ENCODE measurements at regions not wholly inside any gene's neighbourhood (a gene's known extent, or its start where the extent isn't known, plus 50 kb on each side); places are given as distances from the start of the nearest gene placed in this dataset.
"Not testable (repeated sequence)": the region's sequence is repeated elsewhere in the genome, so short reads cannot be mapped to it uniquely, and the experiment has no call there.

DNA sequence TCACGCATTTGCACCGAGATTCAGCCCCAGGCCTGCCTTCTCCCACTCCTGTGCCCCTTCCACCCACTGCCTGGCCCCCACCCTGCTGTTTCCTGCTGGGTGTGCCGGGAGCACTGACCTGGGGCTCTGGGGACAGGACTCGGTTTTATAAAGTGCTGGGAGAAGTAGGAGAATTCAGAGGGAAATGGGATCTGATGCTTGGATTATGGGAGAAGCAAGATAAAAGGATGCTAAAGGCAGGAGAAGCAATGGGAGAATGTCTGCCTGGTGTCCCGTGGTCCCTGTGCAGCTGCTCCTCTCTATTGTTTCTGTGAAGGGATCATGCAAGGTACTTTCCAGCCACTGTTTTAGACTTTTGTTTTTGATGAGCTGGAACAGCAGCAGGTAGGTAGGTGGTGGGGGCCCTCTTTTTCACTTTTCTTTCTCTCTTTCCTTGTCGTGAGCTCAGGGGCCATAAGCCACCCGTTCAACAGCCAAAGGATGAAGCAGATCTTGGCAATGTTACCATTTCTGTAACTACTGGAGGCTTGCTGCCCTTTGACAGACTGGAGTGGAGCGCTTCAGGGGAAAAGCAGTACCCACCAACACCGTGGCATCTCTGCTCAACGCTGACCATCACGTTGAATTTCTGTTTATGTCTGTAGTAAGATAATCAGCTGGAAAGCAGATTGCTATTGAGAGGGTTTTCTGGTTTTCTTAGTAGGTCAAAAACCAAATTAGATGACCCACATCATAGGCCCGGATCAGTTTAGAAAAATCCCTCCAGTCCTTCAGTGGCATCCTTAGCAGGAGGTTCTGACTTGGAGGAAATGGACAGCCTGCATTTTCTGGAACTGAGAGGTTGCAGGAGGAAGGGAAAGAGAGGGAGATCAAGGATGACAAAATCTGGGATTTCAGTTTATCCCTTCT is 63.8 kb upstream of the ENPP6 start:
- DNase-seq (ENCODE audit: low read depth in 2 of 2), result no peak

DNA sequence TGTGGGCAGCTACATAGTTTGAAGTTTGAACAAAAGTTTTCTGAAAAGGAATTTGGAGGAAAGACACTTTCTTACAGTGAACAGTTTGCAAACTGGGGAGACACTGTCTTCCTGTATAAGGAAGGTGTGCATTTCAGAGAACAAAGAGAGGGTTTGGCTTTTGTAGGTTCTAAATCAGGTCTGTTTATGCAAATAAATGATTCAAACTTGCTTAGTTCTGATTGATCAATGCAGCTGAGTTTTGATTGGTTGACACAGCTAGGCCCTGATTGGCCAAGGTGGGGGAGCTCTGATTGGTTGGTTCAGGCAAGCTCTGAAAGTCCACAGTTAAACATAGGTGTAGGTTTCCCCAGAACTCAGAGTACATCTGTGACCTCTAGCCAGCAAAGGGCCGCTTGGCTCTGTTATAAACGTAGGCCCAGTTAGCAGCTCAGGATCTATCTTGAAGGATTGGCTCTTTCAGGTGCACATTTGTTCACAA is 63.0 kb upstream of the ENPP6 start:
- no peak for DNase-seq (ENCODE audit: low read depth in 2 of 2)

DNA sequence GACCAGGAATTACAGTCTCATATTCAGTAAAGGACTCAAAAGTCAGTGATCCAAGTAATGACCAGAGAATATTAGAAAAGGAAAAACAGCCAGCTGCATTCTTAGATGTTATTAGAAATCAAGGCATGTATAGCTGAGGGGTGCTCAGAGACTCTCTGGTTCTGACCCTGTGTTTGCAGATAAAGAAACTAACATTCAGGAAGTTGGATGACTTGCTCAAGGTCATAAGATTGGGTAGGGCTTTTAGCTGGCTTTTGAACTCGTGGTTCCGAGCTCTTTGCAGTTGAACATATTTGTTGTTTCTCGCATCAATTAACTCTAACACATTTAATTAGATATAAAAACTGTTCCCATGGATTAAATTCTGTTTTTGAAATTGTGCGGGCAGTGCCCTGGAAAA is 62.5 kb upstream of the ENPP6 start:
- DNase-seq (ENCODE audit: low read depth in 2 of 2), result no peak

DNA sequence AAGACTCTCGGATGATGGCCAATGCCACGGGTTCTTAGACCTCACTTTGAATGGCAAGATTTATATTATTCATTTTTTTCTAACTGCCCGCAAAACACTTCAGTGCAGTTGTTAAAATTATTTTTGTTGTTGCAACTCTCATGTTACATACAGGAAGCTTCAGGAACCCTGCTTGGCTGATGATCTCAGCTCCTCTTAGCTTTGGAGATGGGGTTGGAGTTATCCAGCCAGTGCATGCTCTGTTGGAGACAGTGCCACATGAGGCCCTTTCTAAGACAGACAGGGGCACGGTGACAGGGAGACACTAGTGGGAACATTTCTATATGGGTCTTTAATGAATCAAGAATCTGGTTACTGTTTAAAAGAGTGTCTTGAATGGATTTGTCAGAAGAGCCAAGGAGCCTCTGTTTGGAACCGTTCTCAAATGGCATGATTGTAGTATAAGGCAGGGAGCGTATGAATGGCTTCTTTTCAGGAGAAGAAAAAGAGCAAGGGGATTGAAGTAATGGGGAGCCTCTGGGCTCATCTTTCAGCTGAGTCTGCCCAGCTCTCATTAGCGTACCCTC is 61.9 kb upstream of the ENPP6 start:
- no peak for DNase-seq (ENCODE audit: low read depth in 2 of 2)

DNA sequence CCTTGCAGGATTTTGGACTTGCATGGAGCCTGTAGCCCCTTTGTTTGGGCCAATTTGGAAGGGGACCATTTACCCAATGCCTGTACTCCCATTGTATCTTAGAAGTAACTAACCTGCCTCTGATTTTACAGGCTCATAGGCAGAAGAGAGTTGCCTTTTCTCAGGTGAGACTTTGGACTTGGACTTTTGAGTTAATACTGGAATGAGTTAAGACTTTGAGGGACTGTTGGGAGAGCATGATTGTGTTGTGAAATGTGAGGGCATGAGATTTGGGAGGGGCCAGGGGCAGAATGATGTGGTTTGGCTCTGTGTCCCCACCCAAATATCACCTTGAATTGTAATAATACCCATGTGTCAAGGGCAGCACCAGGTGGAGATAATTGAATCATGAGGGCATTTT is 60.1 kb upstream of the ENPP6 start:
- DNase-seq (ENCODE audit: low read depth in 2 of 2), result not testable (repeated sequence)

DNA sequence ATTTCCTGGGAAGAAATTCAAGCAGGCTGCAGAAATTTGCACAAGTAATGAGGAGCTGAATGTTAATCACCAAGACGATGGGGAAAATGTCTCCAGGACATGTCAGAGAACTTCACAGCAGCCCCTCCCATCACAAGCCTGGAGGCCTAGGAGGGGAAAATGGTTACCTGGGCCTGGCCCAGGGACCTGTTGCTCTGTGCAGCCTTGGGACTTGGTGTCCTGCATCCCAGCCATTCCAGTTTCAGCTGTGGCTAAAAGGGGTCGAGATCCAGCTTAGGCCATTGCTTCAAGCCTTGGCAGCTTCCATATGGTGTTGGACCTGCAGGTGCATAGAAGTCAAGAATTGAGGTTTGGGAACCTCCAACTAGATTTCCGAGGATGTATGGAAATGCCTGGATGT is 59.3 kb upstream of the ENPP6 start:
- not testable (repeated sequence) for DNase-seq (ENCODE audit: low read depth in 2 of 2)

DNA sequence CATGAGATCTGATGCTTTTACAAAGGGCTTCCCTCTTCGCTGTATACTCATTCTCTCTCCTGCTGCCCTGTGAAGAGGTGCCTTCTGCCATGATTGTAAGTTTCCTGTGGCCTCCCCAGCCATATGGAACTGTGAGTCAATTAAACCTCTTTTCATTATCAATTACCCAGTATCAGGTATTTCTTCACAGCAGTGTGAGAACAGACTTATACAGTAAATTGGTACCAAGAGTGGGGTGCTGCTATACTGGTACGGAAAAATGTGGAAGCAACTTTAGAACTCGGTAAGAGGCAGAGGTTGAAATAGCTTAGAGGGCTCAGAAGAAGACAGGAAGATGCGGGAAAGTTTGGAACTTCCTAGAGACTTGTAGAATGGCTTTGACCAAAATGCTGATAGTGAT is 58.7 kb upstream of the ENPP6 start:
- DNase-seq (ENCODE audit: low read depth in 2 of 2), result not testable (repeated sequence)

DNA sequence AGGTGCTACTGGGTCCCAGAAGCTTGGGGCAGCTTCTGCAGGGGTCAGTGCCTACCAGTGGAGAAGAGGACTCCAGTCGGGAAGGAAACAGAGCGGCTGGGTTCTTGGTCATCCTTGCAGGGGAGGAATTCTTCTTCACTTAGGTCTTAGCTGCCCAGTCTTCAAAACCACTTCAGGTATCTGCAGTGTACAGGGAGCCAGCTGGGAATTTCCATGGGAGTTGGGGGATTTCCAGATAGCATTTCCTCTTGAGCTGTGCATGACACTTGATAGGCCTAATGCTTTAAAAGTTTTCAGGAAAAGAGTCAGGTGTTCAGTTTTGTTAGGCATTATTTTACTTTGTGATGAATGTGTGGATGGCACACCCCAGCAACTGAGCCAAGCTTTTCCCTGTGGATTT is 58.1 kb upstream of the ENPP6 start:
- DNase-seq (ENCODE audit: low read depth in 2 of 2), result no peak

DNA sequence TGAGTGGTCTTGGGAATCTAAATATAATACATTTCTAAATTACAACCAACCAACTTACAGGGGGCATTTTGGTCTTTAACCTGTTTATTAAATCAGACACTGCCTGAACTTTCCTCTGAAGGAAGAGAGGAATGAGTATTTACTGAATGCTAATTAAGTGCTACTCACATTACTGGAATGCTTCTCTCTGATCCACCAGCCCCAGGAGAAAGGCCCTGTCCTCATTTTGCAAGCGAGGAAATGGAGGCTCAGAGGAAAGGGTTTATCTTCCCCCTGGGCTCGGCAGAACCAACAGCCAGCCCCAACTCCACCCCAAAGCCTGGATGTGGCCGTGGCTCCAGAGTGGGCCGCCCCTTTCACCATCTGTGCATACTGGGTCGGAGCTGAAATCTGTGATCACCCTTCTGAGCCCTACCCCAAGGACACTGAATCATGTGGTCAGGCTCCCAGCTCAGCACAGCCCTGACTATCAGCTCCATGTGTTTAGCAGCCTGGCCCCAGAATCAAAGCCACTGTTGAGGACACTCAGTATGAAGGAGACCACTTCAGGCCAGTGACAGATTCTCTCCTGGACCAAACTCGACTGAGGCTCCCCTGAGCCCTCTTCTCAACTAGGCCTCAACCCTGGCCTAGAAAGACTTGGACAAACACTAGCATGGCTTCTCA is 56.7 kb upstream of the ENPP6 start:
- DNase-seq (ENCODE audit: low read depth in 2 of 2), result no peak

DNA sequence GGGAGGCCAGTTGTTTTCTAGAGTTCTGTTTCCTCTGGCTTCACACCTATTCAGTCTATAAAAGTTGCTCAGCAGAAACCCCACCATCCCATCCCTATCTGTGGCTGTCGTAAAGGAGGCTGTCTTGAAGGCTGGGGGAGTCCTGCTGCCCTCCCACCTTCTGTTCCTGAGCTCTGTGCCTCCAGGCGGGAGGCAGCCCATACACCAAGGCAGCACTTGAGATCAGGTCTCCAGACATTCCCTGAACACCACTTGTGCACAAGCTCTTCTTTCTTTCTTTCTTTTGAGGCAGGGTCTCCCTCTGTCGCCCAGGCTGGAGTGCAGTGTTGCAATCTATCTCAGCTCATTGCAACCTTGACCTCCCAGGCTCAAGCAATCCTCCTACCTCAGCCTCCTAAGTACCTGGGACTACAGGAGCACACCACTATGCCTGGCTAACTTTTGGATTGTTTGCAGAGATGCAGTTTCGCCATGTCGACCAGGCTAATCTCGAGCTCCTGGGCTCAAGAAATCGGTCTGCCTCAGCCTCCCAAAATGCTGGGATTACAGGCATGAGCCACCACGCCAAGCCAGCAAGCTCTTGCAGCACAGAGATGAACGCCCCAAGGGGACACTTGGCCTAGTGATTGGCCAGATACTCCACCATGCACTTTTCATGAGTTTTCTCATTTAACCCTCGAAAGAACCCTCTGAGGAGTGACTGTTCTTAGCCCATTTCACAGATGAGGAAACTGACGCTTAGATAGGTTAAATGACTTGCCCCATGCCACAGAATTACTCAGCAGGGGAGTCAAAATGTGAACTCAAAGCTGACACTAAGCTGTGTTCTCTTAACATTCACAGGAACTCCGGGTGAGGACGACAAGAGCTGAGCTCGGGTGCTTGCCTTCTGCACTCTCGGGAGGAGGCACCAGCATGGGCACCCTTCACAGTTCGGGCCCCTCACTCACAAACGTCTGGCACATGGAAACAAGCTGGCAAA is 55.8 kb upstream of the ENPP6 start:
- no peak for DNase-seq (ENCODE audit: low read depth in 2 of 2)

DNA sequence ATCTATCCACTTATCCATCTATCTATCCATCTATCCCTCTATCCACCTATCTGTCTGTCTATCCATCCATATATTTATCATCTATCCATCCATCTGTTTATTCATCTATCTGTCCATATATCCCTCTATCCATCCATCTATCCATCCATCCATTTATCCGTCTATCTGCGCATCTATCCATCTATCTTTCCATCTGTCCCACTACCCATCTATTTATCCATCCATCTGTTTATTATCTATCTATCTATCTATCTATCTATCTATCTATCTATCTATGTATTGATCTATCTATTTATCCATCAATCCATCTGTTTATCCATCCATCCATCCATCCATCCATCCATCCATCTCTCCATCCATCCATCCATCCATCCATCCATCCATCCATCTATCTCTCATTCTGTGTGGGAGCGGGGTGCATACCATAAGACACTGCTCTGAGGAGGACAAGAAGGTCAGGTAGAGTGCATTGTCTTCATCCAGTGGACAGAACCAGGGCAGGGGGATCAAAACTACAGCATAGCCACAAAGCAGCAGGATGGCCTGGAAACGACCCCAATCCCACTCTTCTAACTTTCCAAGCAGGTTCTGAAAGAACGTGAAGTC is 53.2 kb upstream of the ENPP6 start:
- no peak for DNase-seq (ENCODE audit: low read depth in 2 of 2)

DNA sequence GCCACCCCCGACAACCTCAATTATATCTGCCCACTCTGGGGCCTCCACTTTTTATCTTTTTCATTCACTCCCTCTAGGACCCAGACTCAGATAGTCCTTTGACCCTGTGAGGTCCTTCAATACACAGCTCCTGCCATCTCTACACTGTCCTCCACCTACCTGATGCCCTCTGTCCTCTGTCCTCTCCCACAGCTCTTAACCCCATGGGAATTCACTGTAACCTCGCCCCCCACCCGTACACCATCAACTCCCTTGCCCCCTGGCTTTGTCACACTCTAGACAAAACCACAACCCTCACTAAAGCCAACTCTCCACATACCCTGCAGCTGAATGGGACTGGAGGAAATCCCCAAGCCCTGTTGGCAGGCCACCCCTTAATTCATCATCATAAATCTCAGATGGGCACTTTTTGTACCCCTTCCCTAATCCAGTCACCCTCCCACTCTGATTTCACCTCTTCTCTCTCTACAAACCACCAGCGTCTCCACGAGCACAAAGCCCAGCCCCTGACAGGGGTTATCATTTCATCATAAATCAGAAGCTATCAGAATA is 52.3 kb upstream of the ENPP6 start:
- DNase-seq (ENCODE audit: low read depth in 2 of 2), result no peak

DNA sequence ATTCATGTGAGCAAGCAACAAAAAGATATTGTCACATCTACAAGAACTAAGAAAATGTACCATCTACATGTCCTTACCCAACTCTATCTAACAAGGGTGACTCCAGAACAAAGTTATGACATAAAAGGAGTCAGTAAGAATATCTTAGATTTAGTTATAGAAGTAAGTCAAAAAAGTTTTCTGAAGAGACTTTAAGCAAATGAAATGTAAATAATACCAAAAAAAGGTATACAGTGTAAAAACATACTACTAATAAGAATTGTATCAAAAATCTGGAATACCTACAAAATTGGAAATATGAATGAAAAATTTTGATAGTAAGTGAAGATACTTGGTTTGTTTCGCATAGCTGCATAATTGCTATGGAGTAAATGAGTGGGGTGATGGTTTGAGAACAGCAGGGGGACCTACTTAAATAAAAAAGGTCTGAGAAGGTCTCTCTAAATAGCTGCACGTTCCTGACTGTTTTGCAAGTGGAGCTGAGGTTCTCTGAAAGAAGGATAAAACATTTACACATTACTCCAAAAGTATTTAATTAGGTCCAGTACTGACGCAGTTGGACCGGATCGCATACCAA is 51.0 kb upstream of the ENPP6 start:
- DNase-seq (ENCODE audit: low read depth in 2 of 2), result no peak

DNA sequence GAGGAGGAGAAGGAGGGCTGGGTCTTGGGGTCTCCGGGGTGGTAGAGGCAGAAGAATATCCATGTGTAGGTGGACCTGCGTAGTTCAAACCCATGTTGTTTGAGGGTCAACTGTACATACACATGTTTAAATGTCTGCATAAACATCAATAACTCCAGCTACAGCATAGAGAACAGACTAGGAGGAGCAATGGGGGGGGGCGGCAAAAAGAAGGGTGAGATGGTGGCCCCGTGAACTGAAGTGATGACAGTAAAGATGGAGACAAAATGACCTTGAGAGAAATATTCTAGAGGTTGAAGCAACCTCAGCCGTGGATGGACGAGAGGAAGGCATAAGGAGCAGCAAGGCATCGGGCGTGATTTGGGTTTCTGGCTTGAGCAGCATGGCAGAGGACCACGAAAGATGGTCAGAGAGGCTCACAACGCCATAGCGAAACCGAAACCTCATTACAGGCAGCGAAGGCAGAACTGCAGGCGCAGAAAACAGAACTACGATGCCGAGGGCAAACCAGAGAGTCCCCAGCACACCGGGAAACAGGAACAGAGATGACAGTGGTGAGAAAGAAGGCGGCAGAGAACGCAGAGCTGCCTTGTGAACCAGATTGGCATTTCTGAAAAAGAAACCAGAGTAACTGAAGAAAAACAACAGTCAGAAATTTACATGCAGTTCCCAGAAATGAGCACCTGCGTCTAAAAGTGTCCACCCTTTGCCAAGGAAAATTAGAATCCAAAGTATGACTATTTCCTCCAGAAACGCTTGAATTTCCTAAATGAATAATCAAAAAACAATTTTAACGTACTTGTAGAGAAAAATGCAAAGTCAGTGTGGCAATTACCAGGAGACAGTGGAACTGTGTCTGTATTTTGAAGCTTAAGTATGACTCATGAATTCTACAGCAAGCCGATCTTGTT is 50.3 kb upstream of the ENPP6 start:
- DNase-seq (ENCODE audit: low read depth in 2 of 2), result peak in 1 of 2 donors; percentile 62
